ENCODE measurements at regions not wholly inside any gene's neighbourhood (a gene's known extent, or its start where the extent isn't known, plus 50 kb on each side); places are given as distances from the start of the nearest gene placed in this dataset.

- FAIRE-seq (peak; percentile 88), DNase-seq (ENCODE audit: extremely low spot score, insufficient read length, low read depth) (no peak)
Observed at GRCh38 chr2:37874470-37874869, 50.6 kb upstream of the RMDN2 start.

Data from GM18507 (cell line).